ENCODE measurements at regions not wholly inside any gene's neighbourhood (a gene's known extent, or its start where the extent isn't known, plus 50 kb on each side); places are given as distances from the start of the nearest gene placed in this dataset.

GRCh38 chr16:79360267-79360666, 240.3 kb downstream of the MAF start:
- no peak for DNase-seq (ENCODE audit: low read depth, low spot score)
- no peak for TF ChIP-seq CTCF (IDR thresholded peaks at IDR 0.05; ENCODE audit: low read depth, low read length)
- H3K4me3 ChIP-seq (ENCODE audit: low read depth, low read length), result no peak overlapping the region
- in situ Hi-C loops (cut with HindIII; ENCODE audit: low sequenced_read_pairs), result no loop called here

DNA sequence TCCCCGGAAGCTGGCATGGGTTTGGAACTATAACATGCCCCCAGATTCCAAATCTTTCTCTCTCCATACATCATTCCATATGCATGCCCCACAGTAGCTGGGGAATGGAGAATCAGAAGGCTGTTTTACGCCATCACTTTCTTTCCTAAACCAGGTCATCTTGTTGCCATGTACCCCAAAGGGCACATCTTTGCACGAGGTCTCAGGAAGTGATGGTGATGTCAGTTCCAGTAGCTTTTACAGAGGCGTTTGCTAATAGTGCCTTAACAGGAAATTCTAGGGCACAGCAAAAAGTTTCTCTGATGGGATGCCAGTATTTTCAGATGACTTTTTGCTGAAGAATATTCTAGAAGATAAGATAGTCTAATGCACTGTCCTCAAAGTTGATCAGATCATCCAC, 241.5 kb downstream of the MAF start:
- DNase-seq (ENCODE audit: low read depth, low spot score), result no peak
- no peak for TF ChIP-seq CTCF (IDR thresholded peaks at IDR 0.05; ENCODE audit: low read depth, low read length)
- no peak overlapping the region for H3K4me3 ChIP-seq (ENCODE audit: low read depth, low read length)
- in situ Hi-C loops (cut with HindIII; ENCODE audit: low sequenced_read_pairs), result no loop called here

GRCh38 chr16:79358188-79358587, 242.3 kb downstream of the MAF start:
- no peak for DNase-seq (ENCODE audit: low read depth, low spot score)

DNA sequence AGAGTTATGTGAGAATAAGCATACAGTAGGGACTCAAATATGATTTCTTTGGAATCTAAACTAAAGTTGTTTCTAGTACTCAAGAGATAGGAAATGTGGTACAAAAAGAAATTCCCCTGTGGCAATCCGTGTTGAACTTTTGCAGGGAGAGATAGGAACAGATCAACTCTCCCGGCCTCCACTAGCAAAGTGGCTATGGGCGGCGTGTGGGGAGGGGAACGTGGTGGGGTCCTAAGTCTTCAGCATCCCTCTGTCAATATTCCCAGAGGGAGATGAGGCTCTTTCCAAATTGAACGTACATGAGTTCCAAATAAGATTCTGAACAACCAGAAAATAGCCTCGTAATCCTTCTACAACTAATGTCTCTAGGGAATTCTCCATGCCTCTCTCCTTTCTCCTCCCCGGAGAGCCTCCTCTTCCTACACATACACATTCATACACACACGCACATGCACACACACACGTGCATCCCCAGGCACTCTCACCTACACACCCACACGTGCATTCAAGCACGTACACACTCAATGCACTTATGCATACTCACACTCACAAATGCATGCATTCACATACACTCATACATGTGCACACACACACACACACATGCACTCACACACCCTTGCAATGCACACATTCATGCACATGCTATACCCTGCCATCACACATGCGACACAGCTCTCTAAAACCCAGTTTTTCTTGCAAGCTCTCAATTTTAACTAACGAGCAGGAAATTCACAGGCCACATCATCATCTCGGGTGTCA, 244.8 kb downstream of the MAF start:
- no peak for TF ChIP-seq CTCF (IDR thresholded peaks at IDR 0.05; ENCODE audit: low read depth, low read length)
- in situ Hi-C loops (cut with HindIII; ENCODE audit: low sequenced_read_pairs), result no loop called here
- no peak for DNase-seq (ENCODE audit: low read depth, low spot score)
- no peak overlapping the region for H3K4me3 ChIP-seq (ENCODE audit: low read depth, low read length)

More at GRCh38 chr16:79358188-79358587, 242.3 kb downstream of the MAF start:
- in situ Hi-C loops (cut with HindIII; ENCODE audit: low sequenced_read_pairs), result no loop called here
- no peak overlapping the region for H3K4me3 ChIP-seq (ENCODE audit: low read depth, low read length)
- no peak for TF ChIP-seq CTCF (IDR thresholded peaks at IDR 0.05; ENCODE audit: low read depth, low read length)

GRCh38 chr16:79351927-79352326, 248.6 kb downstream of the MAF start:
- no peak for DNase-seq (ENCODE audit: low read depth, low spot score)
- no peak for TF ChIP-seq CTCF (IDR thresholded peaks at IDR 0.05; ENCODE audit: low read depth, low read length)
- in situ Hi-C loops (cut with HindIII; ENCODE audit: low sequenced_read_pairs), result no loop called here
- H3K4me3 ChIP-seq (ENCODE audit: low read depth, low read length), result no peak overlapping the region

DNA sequence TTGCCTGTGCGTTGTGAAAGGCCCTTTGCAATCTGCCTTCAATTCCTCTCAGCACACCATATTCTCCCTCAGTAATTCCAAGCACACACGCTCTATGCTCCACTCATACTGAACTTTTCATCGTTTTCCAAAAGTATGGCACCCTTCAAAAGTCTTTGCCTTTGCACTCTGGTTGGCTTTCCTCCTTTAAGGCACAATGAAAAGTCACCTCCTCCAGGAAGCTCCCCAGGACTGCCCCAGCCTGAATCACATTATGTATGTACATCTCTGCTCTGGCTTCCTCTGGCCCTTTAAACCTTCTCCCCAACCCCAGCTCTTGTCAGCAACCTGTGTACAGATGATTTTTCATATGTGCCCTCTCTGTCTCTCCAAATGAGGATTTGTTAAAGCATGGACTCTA, 250.7 kb downstream of the MAF start:
- in situ Hi-C loops (cut with HindIII; ENCODE audit: low sequenced_read_pairs), result no loop called here
- H3K4me3 ChIP-seq (ENCODE audit: low read depth, low read length), result no peak overlapping the region
- no peak for DNase-seq (ENCODE audit: low read depth, low spot score)
- no peak for TF ChIP-seq CTCF (IDR thresholded peaks at IDR 0.05; ENCODE audit: low read depth, low read length)
